H9 (cell line): ENCODE measurements at regions not wholly inside any gene's neighbourhood (a gene's known extent, or its start where the extent isn't known, plus 50 kb on each side); places are given as distances from the start of the nearest gene placed in this dataset.

Experiments used
- DNase-seq: peaks from one replicate; pipeline ENCODE4 v3.0.0-alpha.2; 2017
- H2AFZ ChIP-seq: one replicate; pipeline ENCODE4 v1.6.1; 2013; ENCODE audit warnings: mild to moderate bottlenecking, low read length, control low read depth, moderate library complexity
- H2AK5ac ChIP-seq: 2 replicates; pipeline ENCODE4 v1.6.1; 2013; ENCODE audit warnings: low read length, control low read depth, mixed read lengths; ENCODE audit not compliant: insufficient read length
- H2BK120ac ChIP-seq: one replicate; pipeline ENCODE4 v1.6.1; 2013; ENCODE audit warnings: low read depth, mild to moderate bottlenecking, low read length, control low read depth, inconsistent platforms; ENCODE audit not compliant: poor library complexity, severe bottlenecking
- H2BK12ac ChIP-seq: 2 replicates; pipeline ENCODE4 v1.6.1; 2013; ENCODE audit warnings: low read length, control low read depth, mixed read lengths, low read depth; ENCODE audit not compliant: insufficient read length
- H2BK15ac ChIP-seq: 2 replicates; pipeline ENCODE4 v1.6.1; 2013; ENCODE audit warnings: low read depth, low read length, control low read depth
- H2BK20ac ChIP-seq: one replicate; pipeline ENCODE4 v1.6.1; 2013; ENCODE audit warnings: low read depth, mild to moderate bottlenecking, low read length, control low read depth, inconsistent platforms; ENCODE audit not compliant: poor library complexity, severe bottlenecking
- H2BK5ac ChIP-seq: 2 replicates; pipeline ENCODE4 v1.6.1; 2013; ENCODE audit warnings: low read length, control low read depth, mixed read lengths; ENCODE audit not compliant: insufficient read length
- H3K14ac ChIP-seq: 2 replicates; pipeline ENCODE4 v1.6.1; 2013; ENCODE audit warnings: low read length, control low read depth; ENCODE audit not compliant: insufficient read depth
- H3K18ac ChIP-seq: 2 replicates; pipeline ENCODE4 v1.6.1; 2013; ENCODE audit warnings: low read depth, mild to moderate bottlenecking, mixed read lengths, low read length, control low read depth; ENCODE audit not compliant: insufficient read length
- H3K23ac ChIP-seq: 2 replicates; pipeline ENCODE4 v1.6.1; 2013; ENCODE audit warnings: low read length, control low read depth, mixed read lengths, low read depth; ENCODE audit not compliant: insufficient read length
- H3K23me2 ChIP-seq: 2 replicates; pipeline ENCODE4 v1.6.1; 2013; ENCODE audit warnings: low read depth, mild to moderate bottlenecking, mixed read lengths, low read length, control low read depth; ENCODE audit not compliant: insufficient read length, poor library complexity, severe bottlenecking
- H3K27ac ChIP-seq: 2 replicates; pipeline ENCODE4 v1.5.1; 2013; ENCODE audit warnings: low read length, control low read depth, mixed read lengths, low read depth; ENCODE audit not compliant: insufficient read length
- H3K27me3 ChIP-seq: 2 replicates; pipeline ENCODE4 v1.6.1; 2013; ENCODE audit warnings: low read length, control low read depth, inconsistent platforms; ENCODE audit not compliant: insufficient read depth
- H3K4ac ChIP-seq: 2 replicates; pipeline ENCODE4 v1.6.1; 2013; ENCODE audit warnings: low read depth, mild to moderate bottlenecking, control low read depth, inconsistent platforms, low read length, moderate library complexity
- H3K4me1 ChIP-seq: 2 replicates; pipeline ENCODE4 v1.6.1; 2013; ENCODE audit warnings: low read length, control low read depth, inconsistent platforms; ENCODE audit not compliant: insufficient read depth
- H3K4me2 ChIP-seq: 2 replicates; pipeline ENCODE4 v1.6.1; 2013; ENCODE audit warnings: low read length, control low read depth, mixed read lengths; ENCODE audit not compliant: insufficient read length, insufficient read depth
- H3K56ac ChIP-seq: 2 replicates; pipeline ENCODE4 v1.6.1; 2013; ENCODE audit warnings: low read depth, mild to moderate bottlenecking, mixed read lengths, low read length, control low read depth; ENCODE audit not compliant: insufficient read length
- H3K79me1 ChIP-seq: 2 replicates; pipeline ENCODE4 v1.6.1; 2013; ENCODE audit warnings: low read depth, mild to moderate bottlenecking, moderate library complexity, low read length, control low read depth, inconsistent platforms; ENCODE audit not compliant: insufficient read depth, poor library complexity, severe bottlenecking
- H3K79me2 ChIP-seq: 2 replicates; pipeline ENCODE4 v1.6.1; 2013; ENCODE audit warnings: low read length, control low read depth, inconsistent platforms; ENCODE audit not compliant: insufficient read depth
- H3K9ac ChIP-seq: 2 replicates; pipeline ENCODE4 v1.6.1; 2013; ENCODE audit warnings: low read length, control low read depth, mixed read lengths; ENCODE audit not compliant: insufficient read length; ENCODE audit errors: extremely low read depth
- H3K9me3 ChIP-seq: one replicate; pipeline ENCODE4 v1.6.1; 2013; ENCODE audit warnings: low read depth, low read length, inconsistent platforms; ENCODE audit not compliant: control insufficient read depth
- H3T11ph ChIP-seq: one replicate; pipeline ENCODE4 v1.6.1; 2013; ENCODE audit warnings: mild to moderate bottlenecking, low read length, control low read depth, inconsistent platforms
- H4K20me1 ChIP-seq: one replicate; pipeline ENCODE4 v1.6.1; 2013; ENCODE audit not compliant: control insufficient read depth, insufficient read length, insufficient read depth
- H4K5ac ChIP-seq: 2 replicates; pipeline ENCODE4 v1.6.1; 2013; ENCODE audit warnings: low read depth, mild to moderate bottlenecking, mixed read lengths, low read length, control low read depth; ENCODE audit not compliant: insufficient read length
- H4K8ac ChIP-seq: replicated peaks from 2 replicates; pipeline ENCODE4 v1.6.1; 2013; ENCODE audit warnings: low read length, control low read depth, mixed read lengths, low read depth; ENCODE audit not compliant: insufficient read length
- H4K91ac ChIP-seq: 2 replicates; pipeline ENCODE4 v1.6.1; 2013; ENCODE audit warnings: low read depth, mild to moderate bottlenecking, moderate library complexity, mixed read lengths, low read length, control low read depth; ENCODE audit not compliant: insufficient read length
- H3K27ac Mint-ChIP-seq, 3 experiments: 2 replicates in 2 of 3; 3 replicates in 1 of 3; pipeline ENCODE4 v1.8.0; 2020 to 2021; ENCODE audit warnings: mixed read lengths in 3 of 3, mild to moderate bottlenecking in 1 of 3, moderate library complexity in 1 of 3
- H3K27me3 Mint-ChIP-seq: 2 replicates; pipeline ENCODE4 v1.8.0; 2021; ENCODE audit warnings: low read depth, mild to moderate bottlenecking, moderate library complexity, mixed read lengths
- H3K36me3 Mint-ChIP-seq, 3 experiments: 2 replicates in 2 of 3; 3 replicates in 1 of 3; pipeline ENCODE4 v1.8.0; 2020 to 2021; ENCODE audit warnings: low read depth in 3 of 3, mixed read lengths in 3 of 3; ENCODE audit not compliant: insufficient read depth in 1 of 3
- H3K4me1 Mint-ChIP-seq, 2 experiments: 2 replicates each; pipeline ENCODE4 v1.8.0; 2020; ENCODE audit warnings: mixed read lengths in 2 of 2
- H3K4me3 Mint-ChIP-seq, 2 experiments: 2 replicates in 1 of 2; 3 replicates in 1 of 2; pipeline ENCODE4 v1.8.0; 2020 to 2021; ENCODE audit warnings: mild to moderate bottlenecking in 2 of 2, mixed read lengths in 2 of 2, moderate library complexity in 1 of 2
- H3K9me3 Mint-ChIP-seq, 2 experiments: 2 replicates in 1 of 2; 3 replicates in 1 of 2; pipeline ENCODE4 v1.8.0; 2020; ENCODE audit warnings: mild to moderate bottlenecking in 2 of 2, mixed read lengths in 2 of 2, moderate library complexity in 1 of 2
- CTCF ChIP-seq: fragments of 200-600 bp; sonication (generic); conservative IDR thresholded peaks from 3 replicates; pipeline ENCODE4 v1.8.0; 2021; ENCODE audit warnings: antibody characterized with exemption, mild to moderate bottlenecking
- WGBS: extraction: QIAGEN DNeasy Blood & Tissue Kit; methylation state at CpG from one replicate; pipeline ENCODE4 v1.1.7; 2013; ENCODE audit warnings: missing lambda C conversion rate, low lambda C conversion rate, mixed read lengths; ENCODE audit not compliant: insufficient read length; ENCODE audit errors: extremely low coverage; 5-methylcytosine and 5-hydroxymethylcytosine counted together

- no peaks in the 10 kb centered on the region; the same call in 1 of the 2 replicates for H3K27me3 Mint-ChIP-seq
These were observed 539.6 kb upstream of the NOX3 start for GRCh38 chr6:155995281-155995680.

More at GRCh38 chr6:155995281-155995680, 539.6 kb upstream of the NOX3 start:
- Histone ChIP-seq H4K91ac (no peak overlapping the region), H2BK5ac (no peak overlapping the region), H2AK5ac (no peak overlapping the region), H3K23ac (no peak overlapping the region), H4K20me1 (no peaks in the 10 kb centered on the region), H2BK15ac (no peak overlapping the region), H3K4me1 (no peaks in the 10 kb centered on the region), H3K27me3 (no peaks in the 10 kb centered on the region), H4K5ac (no peak overlapping the region), H3K79me2 (no peaks in the 10 kb centered on the region), H3K9ac (no peak overlapping the region), H2BK20ac (no peak overlapping the region), H3K79me1 (no peaks in the 10 kb centered on the region), H3K23me2 (no peaks in the 10 kb centered on the region), H3K27ac (no peak overlapping the region), H3K14ac (no peak overlapping the region), H2BK120ac (no peak overlapping the region), H2AFZ (no peak overlapping the region), H3K4me2 (no peak overlapping the region), H3K56ac (no peak overlapping the region), H3K9me3 (no peaks in the 10 kb centered on the region), H3K18ac (no peak overlapping the region), H4K8ac (no peak overlapping the region), H2BK12ac (no peak overlapping the region), H3T11ph (no peak overlapping the region), H3K4ac (no peak overlapping the region)
- no peak for TF ChIP-seq CTCF
- Mint-ChIP-seq H3K27ac (no peak overlapping the region), H3K9me3 (no peaks in the 10 kb centered on the region; a peak in 3 of 5 replicates), H3K4me3 (no peak overlapping the region), H3K36me3 (peaks cover 0 to 2% (median 0%) of the 10 kb centered on the region in 3 experiments; a peak in 1 of 7 replicates), H3K4me1 (peaks cover 0 to 4% of the 10 kb centered on the region in 2 experiments; a peak in 1 of 4 replicates)
- WGBS: no CpG with 5 or more reads among the region's 4 CpGs
- DNase-seq: no peak
